ENCODE measurements at regions not wholly inside any gene's neighbourhood (a gene's known extent, or its start where the extent isn't known, plus 50 kb on each side); places are given as distances from the start of the nearest gene placed in this dataset.

- DNase-seq: no peak
Observed at GRCh38 chr6:143621876-143622605, 55.7 kb upstream of the PHACTR2 start.

- DNase-seq: no peak
Observed at GRCh38 chr6:143621159-143621873, 56.4 kb upstream of the PHACTR2 start.

GRCh38 chr6:143620447-143620846 is 57.3 kb upstream of the PHACTR2 start:
- no peak for DNase-seq

DNA sequence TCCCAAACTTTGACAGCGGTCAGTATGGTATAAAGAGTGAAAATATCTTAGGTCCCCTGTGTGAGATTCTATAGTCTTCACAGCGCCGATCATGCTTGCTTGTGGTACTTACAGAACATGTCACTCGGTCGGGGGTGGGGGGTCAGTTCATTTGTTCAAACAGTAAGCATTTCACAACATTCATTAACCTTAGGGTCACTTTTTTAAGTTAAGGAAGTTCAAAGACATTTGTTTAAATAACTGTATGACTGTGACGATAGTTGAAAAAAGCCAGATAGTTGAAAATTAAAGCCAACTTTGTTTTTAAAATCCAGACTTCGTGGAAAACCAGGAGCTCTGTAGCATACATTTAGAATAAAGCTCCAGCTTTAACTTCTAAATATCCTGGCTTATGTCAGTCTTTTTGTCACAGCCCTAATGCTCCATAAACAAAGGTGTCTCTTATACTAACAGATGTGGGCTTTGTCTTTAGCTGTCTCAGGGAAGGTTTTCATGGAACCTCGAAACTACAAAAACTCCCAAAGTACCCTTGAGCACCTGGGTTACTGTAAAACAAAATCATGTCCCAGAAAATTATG is 57.9 kb upstream of the PHACTR2 start:
- no peak for DNase-seq

DNA sequence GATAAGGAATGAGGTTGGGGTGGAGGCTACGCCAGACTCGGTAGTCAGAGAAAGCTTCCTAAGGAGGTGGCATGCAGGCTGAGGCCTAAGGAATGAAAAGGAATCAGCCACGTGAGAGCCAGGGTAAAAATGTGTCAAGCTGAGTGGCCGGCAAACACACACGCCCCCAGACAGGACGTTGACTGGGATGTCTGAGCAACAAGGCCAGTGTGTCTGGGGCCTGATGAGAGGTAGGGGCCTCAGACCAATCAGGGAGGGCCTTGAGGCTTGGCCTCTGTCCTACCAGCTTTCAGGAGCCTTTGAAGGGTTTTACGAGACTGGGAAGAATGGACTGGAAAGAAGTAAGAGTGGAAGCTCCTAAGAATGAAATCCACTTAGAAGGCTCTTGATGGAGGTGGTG is 61.0 kb upstream of the PHACTR2 start:
- no peak for DNase-seq

DNA sequence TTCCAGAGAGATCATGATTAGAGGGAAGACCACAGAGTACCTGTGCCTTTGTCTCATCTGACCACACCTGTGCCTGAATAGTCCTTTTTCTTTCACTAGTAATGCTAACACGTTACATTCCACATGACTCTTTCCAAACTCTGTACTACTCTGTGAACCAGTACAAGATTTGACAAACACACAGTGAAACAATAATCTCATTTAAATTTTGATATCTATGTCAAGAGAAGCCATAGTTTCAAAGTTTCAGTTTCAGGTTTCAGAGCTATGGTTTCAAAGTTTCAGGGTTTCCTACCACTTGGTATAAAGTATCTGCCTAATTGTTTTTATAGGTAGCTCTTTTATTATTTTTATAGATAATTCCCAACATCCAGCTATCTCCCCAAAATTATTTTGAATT is 62.0 kb upstream of the PHACTR2 start:
- no peak for DNase-seq

- DNase-seq: no peak
Observed at GRCh38 chr6:143614235-143614634, 63.5 kb upstream of the PHACTR2 start.

DNA sequence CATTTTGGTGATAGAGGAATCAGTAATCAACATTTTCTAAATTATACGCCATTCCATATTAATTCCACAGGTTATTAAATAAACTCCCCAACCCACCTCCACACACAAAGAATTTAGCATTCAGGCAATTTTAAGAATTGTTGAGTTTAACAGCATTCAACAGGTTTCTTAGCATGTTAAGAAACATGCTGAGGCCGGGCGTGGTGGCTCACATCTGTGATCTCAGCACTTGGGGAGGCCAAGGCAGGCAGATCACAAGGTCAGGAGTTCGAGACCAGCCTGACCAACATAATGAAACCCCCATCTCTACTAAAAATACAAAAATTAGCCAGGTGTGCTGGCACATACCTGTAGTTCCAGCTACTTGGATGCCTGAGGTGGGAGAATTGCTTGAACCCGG is 64.0 kb upstream of the PHACTR2 start:
- no peak for DNase-seq

GRCh38 chr6:143612186-143612585 is 65.6 kb upstream of the PHACTR2 start:
- no peak for DNase-seq

DNA sequence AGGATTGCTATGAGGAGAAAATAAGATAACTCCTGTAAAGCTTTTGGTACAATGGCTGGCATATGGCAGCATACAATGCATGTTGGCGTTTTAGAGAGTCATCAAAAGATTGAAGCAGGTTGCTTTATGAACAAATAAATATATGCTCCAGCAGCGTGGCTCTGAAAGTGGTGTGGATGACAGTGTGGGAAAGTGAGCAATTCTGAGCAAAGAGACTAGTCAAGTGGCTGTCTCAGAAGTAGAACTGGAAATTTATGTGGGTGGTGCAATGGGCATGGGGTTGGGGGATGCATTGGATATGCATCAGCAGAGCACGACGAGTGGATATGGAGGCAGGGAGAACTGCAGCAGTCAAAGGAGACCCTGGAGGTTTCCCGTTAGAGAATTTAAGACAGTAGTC is 66.2 kb upstream of the PHACTR2 start:
- no peak for DNase-seq

GRCh38 chr6:143609972-143610371 is 67.8 kb upstream of the PHACTR2 start:
- DNase-seq: no peak

GRCh38 chr6:143609501-143609900 is 68.3 kb upstream of the PHACTR2 start:
- no peak for DNase-seq

DNA sequence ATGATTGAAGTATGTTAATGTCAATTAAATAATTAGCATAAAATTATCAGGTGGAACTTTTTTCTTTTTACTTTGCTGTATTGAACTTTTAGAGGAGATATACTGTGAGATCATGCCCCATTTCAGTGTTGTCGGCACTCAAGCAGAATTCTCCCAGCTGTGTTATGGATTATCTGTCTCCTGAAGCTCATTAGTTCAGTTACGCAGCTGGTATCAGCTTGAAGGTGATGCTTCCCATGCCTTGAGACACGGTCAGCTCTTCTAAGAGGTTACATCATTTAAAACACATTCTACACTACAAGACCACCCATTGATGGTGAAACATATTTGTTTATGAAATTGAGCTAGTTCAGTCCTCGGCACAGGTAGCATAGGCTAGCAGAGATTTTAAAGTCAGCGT is 68.9 kb upstream of the PHACTR2 start:
- no peak for DNase-seq

DNA sequence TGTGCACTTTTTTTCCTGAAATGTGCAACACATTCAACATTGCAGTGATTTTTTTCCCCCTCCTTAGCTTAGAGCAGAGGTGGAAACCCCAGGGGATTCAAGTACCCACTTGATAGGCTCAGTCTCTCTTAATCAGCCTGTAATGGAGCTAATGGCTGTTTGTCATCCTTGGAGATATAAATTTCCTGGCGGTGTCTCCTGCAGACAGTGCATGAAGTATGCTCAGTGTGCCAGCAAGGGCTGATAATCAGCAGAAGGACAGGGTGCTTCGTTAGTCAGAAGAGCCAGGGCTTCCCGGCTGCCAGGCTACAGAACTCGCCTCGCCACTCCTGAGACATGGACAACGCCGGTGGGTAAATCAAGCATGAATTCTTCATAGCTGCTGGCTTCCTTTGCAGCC is 69.8 kb upstream of the PHACTR2 start:
- no peak for DNase-seq

DNA sequence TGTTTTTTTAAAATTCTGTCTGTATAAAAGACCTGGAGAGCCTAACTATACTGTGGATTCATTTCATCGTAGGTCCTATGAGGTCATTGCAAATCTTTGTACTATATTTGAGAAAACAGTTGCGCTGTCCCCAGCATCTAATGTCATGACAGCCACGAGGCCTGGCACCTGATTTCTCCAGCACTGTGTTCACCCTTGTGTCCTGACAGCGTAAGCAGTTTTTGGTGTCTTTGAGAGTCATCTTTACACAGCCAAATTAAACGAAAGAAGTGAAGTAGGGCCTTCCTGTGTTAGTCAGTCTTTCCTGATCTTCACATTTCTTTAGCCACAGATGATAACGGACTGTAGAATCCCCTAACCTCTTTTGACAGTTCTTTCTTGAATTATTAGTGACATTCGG is 70.6 kb upstream of the PHACTR2 start:
- no peak for DNase-seq

DNA sequence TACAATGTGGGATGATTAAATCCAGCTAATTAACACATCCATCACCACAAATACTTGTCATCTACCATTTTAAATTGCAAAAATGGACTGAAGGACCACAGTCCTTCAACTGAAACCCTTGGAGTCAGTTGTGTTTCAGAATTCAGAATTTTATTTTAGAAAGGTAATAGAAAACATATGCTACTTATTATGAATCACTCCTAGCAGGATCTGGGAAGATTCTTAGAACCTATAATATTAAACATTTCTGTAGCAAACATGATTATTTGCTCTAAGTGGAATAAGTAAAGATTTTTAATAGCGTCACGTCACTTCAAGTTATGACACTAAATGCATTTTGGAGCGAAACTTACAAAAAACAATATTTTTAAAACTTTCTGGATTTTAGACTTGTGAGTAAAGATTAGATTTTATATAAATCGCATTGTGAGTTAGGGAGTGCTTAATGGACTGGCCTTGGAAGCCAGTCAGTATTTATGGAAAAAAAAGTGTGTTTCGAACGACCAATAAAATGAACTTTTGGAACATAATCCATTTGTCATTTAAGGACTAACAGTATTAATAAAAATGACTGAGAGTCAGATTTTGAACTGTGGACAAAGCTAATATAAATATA is 71.8 kb upstream of the PHACTR2 start:
- DNase-seq: no peak

DNA sequence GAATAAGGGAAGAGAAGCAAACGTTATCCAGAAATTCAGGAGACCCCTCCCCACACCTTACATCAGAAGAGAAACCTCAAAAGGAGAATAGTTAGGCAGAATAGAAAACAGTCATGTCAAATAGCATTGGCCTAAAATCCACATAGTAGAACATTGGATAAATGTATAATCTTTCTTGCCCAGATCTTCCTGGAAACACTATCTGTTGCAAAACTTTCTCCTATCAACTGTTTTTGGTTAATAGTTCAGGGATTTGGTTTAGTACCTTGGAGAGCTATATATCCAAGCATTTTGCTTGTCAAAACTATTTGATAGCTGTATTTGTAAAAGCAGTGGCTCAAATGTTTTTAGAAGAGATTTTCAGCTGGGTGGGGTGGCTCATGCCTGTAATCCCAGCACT is 74.3 kb upstream of the PHACTR2 start:
- DNase-seq: no peak

DNA sequence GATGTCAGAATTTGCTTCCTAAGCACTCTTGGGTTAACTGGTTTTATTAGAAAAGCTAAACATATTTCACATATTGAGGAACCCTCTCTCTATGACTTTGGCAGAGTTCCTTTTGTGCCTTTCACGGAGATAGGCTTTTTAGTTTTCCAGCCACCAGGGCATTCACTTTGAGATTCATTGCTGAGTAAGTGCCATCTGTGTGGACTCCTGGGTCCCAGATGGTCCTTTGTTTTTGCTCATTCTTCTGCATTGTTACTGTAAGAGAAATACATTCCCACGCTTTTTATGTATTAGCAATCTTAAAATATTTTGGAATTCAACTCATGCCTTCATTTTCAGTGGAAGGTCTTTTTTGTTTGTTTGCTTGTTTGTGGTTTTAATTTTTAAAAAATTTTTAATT is 76.3 kb upstream of the PHACTR2 start:
- no peak for DNase-seq

DNA sequence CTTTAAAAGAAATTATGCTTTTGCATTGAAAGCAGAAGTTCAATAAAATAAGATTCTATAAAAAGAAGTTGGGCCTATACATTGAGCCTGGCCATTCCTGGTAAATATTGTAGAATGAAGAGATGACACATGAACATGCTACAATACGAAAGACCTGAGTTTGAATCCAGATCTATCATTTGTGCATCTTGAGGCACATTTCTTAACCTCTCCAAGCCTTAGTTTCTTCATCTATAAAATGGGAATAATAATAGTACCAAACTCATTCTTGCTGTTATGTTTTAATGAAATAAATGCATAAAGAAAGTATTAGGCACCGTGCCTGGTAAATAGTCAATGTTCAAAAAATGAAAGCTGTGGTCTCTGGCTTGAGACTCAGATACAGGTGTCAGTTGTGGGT is 76.9 kb upstream of the PHACTR2 start:
- DNase-seq: no peak

DNA sequence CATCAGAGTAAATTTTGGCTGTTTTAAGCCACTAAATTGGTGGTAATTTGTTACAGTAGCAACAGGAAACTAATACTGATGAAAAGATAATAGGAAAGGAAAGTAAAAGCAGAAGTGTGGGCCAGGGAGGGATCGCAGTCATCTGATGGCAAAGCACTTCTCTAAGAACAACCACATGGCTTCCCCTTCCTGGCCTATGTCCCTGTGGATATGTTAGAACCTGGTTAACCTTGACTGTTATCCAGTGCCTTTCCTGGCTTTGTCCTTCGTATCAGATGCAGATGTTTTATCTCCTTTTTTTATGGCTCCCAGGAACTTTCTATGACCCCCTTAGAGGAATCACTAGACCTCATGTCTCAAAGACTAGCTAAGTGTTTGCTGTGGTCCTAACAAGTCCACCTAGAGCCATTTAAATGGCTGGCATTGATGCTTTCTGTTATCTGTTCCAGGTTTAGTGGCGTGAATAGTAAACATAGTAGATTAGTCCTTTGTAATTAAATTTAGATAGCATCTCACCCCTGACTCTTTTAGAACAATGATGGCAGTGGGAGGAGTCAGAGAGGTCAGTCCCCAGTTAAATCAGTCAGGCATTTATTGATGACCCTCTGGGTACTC is 79.2 kb upstream of the PHACTR2 start:
- no peak for DNase-seq

- no peak for DNase-seq
Observed at GRCh38 chr6:143596866-143597265, 80.9 kb upstream of the PHACTR2 start.

DNA sequence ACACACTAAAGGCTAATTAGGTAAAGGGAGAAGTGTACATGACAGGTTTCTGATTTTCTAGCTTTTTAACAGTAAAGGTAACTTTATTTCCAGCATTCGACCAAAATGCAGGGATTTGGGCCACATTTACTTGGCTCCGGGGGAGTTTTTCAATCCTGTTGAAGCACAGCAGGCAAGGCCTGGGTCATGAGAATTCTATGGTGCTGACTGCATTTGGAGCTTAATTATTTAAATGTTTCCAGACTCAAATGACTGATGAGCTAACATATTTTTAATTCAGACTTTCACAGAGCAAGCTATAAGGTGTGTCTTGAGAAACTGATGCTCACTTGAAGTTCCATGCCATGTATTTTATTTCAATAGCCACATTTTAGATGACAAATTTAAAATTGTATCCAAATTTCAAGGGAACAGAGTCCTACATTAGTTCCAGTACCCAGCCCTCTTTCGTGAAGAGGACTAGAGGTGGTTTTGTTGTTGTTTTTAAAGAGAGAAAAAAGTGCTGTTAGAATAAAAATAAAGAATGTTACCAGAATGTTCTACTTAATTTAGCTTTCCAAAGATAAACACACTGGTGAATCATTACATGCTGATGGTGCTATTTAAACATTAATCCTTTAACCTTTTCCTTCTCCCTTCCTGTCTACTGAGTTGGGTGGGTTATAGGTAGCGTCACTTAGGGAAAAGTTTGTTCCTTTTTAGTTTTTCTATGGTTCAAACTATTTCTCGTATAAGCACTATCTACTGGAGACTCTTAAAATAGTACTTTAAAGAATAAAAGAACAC is 82.3 kb upstream of the PHACTR2 start:
- DNase-seq: no peak

DNA sequence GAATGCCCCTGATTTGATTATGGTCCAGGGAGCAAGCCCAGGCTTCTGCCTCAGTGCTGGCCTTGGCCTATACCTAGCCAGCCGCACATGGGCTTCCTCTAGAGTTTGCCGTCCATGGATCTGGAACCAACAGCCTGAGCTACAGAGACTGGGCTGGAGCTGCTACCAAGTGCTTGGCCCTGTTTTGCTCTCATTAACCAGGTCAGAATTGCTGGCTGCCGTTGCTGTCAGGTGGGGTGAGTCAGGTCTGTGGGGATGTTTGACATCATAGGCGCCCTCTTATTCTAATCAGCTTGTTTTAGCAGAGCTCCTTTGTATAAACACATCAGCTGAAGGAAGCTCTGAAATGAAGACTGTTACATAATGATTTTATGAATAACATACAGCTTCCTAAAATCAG is 83.1 kb upstream of the PHACTR2 start:
- no peak for DNase-seq
